ENCODE measurements at regions not wholly inside any gene's neighbourhood (a gene's known extent, or its start where the extent isn't known, plus 50 kb on each side); places are given as distances from the start of the nearest gene placed in this dataset.
"Not testable (repeated sequence)": the region's sequence is repeated elsewhere in the genome, so short reads cannot be mapped to it uniquely, and the experiment has no call there.

DNA sequence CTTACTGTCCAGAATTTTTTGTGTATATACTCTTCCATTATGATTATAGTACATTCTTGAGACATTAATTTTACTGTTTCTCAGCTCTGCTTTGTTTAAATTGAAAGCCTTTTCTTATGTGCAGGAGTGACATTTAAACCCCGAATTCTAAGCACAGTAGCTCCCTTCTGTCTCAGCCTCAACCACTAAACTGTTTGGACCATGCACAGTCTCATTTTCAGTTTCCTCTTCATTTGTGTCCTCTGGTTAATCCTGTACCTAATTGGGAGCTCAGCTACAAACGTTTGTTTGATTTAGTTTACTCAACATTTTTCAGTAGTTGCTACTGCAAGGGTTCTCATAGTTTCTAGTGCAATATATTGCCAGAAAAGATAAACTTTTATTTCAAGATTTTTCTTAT lies 206.3 kb downstream of the SLITRK5 start:
- no peak for DNase-seq (ENCODE audit: low spot score)

- DNase-seq (ENCODE audit: low spot score) = no peak
Measured at GRCh38 chr13:87878706-87879105, 207.5 kb downstream of the SLITRK5 start.

- no peak for DNase-seq (ENCODE audit: low spot score)
Measured at GRCh38 chr13:87884884-87885283, 213.7 kb downstream of the SLITRK5 start.

DNA sequence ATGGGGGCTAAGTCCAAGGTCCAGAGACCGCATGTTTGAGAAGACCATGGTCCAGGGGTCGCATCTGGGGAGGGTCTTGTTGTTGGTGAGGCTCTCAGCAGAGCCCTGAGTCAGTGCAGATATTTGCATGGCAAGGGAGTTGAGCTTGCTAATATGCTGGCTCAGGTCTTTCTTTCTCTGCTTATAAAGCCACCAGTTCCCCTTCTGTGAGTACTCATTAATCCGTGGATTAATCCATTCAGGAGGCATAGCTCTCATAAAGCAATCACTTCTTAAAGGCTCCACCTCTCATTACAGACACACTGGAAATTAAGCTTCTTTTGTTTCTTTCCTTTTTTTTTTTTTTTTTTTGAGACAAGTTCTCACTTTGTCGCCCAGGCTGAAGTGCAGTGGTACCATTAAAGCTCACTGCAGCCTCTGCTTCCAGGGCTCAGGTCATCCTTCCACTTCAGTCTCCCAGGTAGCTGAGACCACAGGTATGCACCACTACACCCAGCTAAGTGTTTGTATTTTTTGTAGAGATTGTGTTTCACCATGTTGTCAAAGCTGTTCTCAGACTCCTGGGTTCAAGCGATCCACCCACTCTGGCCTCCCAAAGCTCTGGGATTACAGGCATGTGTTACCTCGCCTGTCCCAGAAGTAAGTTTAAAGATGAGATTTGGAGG lies 216.4 kb downstream of the SLITRK5 start:
- DNase-seq (ENCODE audit: low spot score) = no peak

DNA sequence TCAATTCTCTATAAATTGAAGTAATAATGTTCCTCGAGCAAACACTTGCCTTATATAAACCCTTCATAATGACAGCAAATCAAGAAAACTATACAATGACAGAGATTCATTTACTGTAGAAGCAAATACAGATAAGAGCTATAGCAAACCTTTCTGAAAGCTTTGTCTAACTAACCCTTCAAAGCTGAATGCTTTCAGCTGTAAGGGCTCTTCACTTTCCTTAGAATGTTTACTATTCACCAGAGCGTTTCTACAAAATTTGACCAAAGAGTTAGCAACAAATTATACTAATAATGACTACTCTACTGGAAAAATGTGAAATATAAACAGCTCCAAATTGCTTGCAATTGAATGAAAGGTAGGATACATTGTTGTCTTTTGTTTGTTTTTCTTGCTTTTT lies 218.1 kb downstream of the SLITRK5 start:
- DNase-seq (ENCODE audit: low spot score) = no peak

GRCh38 chr13:87893186-87893585 lies 222.0 kb downstream of the SLITRK5 start:
- DNase-seq (ENCODE audit: low spot score) = no peak

DNA sequence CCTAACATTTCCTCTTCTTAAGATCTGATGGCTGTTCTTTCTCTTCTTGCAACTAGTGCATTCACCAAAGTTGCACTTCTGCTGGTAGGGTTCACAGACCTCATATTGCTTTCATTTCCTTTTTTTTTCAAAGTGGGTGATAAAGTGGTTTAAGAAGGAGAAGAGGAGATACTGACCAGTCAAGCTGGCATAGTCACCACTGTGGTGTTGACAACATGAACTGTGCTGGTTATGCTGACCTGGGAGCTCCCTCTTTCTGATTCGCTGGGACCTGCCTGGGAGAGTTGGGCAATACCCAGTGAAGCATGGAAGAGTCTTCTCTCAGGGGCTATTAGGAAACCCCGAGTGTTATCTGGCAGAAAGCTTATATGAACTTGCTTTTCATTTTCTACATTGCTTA lies 222.9 kb downstream of the SLITRK5 start:
- no peak for DNase-seq (ENCODE audit: low spot score)

- DNase-seq (ENCODE audit: low spot score) = no peak
Measured at GRCh38 chr13:87903553-87903952, 232.4 kb downstream of the SLITRK5 start.

DNA sequence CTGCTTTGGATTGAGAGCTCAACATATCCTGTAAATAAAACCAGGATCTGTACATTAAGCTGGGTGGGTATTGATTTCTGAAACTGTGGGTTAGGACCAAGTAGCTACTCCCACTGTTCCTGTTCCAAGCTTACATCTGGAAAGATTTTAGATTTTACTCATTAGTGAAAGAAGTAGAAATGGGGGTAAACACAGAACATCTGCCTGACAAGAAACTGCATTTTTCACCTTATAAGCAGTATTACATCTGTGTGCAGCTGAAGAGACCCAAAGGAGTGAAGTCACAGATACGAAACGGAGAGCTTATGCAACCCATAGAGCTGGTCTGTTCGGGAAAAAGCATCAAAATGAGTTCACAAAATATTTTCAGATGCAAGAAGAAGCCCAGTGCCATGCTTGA lies 235.2 kb downstream of the SLITRK5 start:
- DNase-seq (ENCODE audit: low spot score) = no peak

- DNase-seq (ENCODE audit: low spot score) = no peak
Measured at GRCh38 chr13:87907202-87907601, 236.0 kb downstream of the SLITRK5 start.

DNA sequence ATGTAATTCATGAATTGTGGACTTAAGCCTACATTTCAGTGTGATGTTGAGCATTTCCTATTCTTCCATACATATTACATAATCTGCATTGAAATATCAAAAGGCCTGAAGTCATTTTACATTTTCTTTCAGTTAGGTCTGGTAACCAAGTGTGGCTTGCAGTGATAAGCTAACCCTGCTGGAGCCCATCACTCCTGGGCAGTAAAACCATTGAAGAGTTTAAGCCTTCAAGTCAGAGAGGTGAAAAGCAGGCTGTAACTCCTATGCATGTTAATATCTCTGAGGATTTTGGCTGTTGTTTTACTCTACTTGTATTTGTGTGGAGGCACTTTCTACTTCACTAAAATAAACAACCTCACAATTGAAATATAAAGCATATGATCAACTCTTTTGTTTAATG lies 248.8 kb downstream of the SLITRK5 start:
- no peak for DNase-seq (ENCODE audit: low spot score)

- DNase-seq (ENCODE audit: low spot score) = no peak
Measured at GRCh38 chr13:87923753-87924152, 252.6 kb downstream of the SLITRK5 start.

GRCh38 chr13:87925006-87925405 lies 253.8 kb downstream of the SLITRK5 start:
- no peak for DNase-seq (ENCODE audit: low spot score)

- no peak for DNase-seq (ENCODE audit: low spot score)
Measured at GRCh38 chr13:87940776-87941175, 269.6 kb downstream of the SLITRK5 start.

- DNase-seq (ENCODE audit: low spot score) = no peak
Measured at GRCh38 chr13:87941226-87941625, 270.1 kb downstream of the SLITRK5 start.

DNA sequence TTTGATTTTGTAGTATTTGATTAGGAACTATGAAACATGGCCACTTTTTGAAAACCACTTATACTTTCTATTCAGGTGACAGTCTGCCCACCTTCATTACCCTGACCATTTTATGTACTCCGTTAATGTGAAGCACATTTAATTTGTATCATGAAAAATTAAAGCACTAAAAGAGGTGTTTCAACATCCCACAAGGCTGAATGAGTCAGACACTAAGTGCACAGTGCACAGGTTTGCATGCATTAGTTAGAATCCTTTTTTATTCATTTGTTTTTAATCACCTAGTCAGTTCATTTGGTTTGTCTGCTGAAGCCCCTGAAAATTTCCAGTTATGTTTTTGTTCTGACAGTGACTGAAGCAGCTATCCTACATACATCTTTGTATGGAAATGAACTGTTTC lies 271.0 kb downstream of the SLITRK5 start:
- no peak for DNase-seq (ENCODE audit: low spot score)

- DNase-seq (ENCODE audit: low spot score) = no peak
Measured at GRCh38 chr13:87944038-87944437, 272.9 kb downstream of the SLITRK5 start.

- DNase-seq (ENCODE audit: low spot score) = no peak
Measured at GRCh38 chr13:87952377-87952776, 281.2 kb downstream of the SLITRK5 start.

DNA sequence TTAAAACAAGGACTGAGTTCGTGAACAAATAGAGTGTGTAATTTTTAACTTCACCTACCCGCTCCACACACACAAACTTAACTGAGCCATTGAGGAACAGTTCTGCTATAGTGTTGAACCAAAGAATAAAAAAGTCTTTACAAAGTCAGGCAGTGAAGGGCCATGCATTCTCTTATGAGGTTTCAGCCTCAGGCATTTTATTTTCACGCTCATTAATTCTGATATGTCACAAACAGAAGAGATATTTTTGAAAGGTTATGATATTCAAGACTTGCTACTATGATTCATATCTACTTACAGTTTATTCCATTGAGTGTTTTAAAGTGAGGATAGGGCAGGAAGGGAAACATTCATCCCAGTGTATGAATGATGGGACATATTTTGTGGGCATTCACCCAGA lies 282.2 kb downstream of the SLITRK5 start:
- DNase-seq (ENCODE audit: low spot score) = no peak

- DNase-seq (ENCODE audit: low spot score) = no peak
Measured at GRCh38 chr13:87954091-87954490, 282.9 kb downstream of the SLITRK5 start.

- no peak for DNase-seq (ENCODE audit: low spot score)
Measured at GRCh38 chr13:87961546-87961945, 290.4 kb downstream of the SLITRK5 start.

- no peak for DNase-seq (ENCODE audit: low spot score)
Measured at GRCh38 chr13:87972568-87972967, 301.4 kb downstream of the SLITRK5 start.

DNA sequence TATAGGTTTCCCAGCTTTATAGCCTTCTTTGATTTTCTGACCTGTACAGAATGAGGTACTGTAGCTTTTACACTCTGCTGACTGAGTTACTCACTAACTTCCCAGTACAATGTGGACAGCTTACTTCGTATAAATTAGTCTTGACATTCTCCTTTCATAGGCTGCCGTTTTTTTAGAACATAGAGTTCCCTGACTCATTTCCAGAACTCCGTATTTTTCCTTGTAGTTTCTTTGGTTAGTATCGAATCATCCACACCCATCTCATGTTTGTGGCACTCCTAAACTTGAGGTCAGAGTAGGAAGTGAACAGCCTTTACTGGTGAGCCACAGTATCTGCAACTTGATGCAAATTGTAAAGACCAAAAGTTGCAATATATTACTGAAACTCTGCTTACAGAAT lies 303.9 kb downstream of the SLITRK5 start:
- DNase-seq (ENCODE audit: low spot score) = no peak

DNA sequence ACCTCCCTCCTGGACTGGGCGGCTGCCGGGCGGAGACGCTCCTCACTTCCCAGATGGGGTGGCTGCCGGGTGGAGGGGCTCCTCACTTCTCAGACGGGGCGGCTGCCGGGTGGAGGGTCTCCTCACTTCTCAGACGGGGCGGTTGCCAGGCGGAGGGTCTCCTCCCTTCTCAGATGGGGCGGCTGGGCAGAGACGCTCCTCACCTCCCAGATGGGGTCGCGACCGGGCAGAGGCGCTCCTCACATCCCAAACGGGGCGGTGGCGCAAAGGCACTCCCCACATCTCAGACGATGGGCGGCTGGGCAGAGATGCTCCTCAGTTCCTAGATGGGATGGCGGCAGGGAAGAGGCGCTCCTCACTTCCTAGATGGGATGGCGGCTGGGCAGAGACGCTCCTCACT lies 305.5 kb downstream of the SLITRK5 start:
- not testable (repeated sequence) for DNase-seq (ENCODE audit: low spot score)

GRCh38 chr13:87981416-87981815 lies 310.2 kb downstream of the SLITRK5 start:
- DNase-seq (ENCODE audit: low spot score) = no peak

All from AG08396 (cell line).